ENCODE measurements at regions not wholly inside any gene's neighbourhood (a gene's known extent, or its start where the extent isn't known, plus 50 kb on each side); places are given as distances from the start of the nearest gene placed in this dataset.

DNA sequence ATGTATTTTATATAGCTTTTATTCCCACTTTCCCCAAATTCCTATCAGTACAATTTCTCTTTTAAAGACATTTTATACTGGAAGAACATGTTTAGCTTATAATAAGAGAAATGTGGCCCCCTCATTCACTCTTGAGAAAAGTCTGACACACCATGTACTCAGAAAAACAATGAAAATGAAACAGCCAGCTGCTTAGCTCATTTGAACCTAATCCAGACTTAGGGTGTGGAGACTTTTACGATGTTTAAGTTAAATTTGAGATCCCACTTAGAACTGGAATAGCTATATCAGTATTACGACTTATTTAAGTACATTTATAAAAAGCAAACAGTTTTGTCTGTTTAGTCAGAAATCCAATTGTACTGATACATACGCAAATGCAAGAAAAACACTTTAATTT lies 252.3 kb upstream of the ARRDC4 start:
- TF ChIP-seq, protein P1, sequence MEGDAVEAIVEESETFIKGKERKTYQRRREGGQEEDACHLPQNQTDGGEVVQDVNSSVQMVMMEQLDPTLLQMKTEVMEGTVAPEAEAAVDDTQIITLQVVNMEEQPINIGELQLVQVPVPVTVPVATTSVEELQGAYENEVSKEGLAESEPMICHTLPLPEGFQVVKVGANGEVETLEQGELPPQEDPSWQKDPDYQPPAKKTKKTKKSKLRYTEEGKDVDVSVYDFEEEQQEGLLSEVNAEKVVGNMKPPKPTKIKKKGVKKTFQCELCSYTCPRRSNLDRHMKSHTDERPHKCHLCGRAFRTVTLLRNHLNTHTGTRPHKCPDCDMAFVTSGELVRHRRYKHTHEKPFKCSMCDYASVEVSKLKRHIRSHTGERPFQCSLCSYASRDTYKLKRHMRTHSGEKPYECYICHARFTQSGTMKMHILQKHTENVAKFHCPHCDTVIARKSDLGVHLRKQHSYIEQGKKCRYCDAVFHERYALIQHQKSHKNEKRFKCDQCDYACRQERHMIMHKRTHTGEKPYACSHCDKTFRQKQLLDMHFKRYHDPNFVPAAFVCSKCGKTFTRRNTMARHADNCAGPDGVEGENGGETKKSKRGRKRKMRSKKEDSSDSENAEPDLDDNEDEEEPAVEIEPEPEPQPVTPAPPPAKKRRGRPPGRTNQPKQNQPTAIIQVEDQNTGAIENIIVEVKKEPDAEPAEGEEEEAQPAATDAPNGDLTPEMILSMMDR (IDR thresholded peaks at IDR 0.05; ENCODE audit: control extremely low read depth, extremely low read depth), result no peak
- Histone ChIP-seq H3K36me3 (ENCODE audit: control insufficient read depth in 4 of 4, insufficient read depth in 4 of 4, low read length in 4 of 4) (no peaks in the 10 kb centered on the region), H3K4me1 (ENCODE audit: control insufficient read depth in 5 of 5, insufficient read depth in 5 of 5, low read length in 5 of 5) (no peaks in the 10 kb centered on the region), H3K9ac (ENCODE audit: insufficient read depth in 1 of 2, low read length in 2 of 2) (no peak overlapping the region), H3K9me3 (ENCODE audit: control insufficient read depth in 4 of 4, insufficient read depth in 3 of 4, low read length in 3 of 4) (peaks cover 0 to 3% (median 0%) of the 10 kb centered on the region in 4 donors), H3K27ac (ENCODE audit: low read depth in 1 of 2, low read length in 1 of 2) (no peak overlapping the region), H3K27me3 (ENCODE audit: control insufficient read depth in 3 of 3, insufficient read depth in 3 of 3, low read length in 2 of 3) (no peaks in the 10 kb centered on the region), H3K4me3 (no peak overlapping the region)
- DNase-seq (peak in 1 of 3 donors; percentile 27), ATAC-seq (ENCODE audit: insufficient read depth, low FRiP score) (no peak)
- 65 to 78% methylated on average over 3 of the region's 3 CpGs for WGBS, 2 donors

DNA sequence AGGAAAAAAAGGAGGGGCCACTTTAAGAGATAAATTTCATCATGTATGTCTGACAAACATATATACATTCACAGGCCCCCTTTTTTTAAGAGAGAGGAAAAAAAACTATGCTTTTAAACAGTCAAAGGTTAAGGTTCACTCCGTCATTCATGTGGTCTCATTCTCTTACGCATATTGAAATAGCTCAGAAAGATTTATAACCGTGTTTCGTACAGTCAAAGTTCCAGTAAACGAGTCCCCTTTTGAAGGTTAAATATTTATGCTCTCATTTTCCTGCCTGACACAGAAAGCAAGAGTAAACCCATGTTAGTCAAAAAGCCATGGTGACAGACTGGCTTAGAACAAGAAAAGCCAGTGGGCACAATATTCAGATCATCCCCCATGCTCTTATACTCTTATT lies 248.0 kb upstream of the ARRDC4 start:
- Histone ChIP-seq H3K27ac (ENCODE audit: low read depth in 1 of 2, low read length in 1 of 2) (no peak overlapping the region), H3K36me3 (ENCODE audit: control insufficient read depth in 4 of 4, insufficient read depth in 4 of 4, low read length in 4 of 4) (no peaks in the 10 kb centered on the region), H3K9me3 (ENCODE audit: control insufficient read depth in 4 of 4, insufficient read depth in 3 of 4, low read length in 3 of 4) (peaks cover 0 to 3% (median 0%) of the 10 kb centered on the region in 4 donors), H3K4me1 (ENCODE audit: control insufficient read depth in 5 of 5, insufficient read depth in 5 of 5, low read length in 5 of 5) (no peaks in the 10 kb centered on the region), H3K27me3 (ENCODE audit: control insufficient read depth in 3 of 3, insufficient read depth in 3 of 3, low read length in 2 of 3) (no peaks in the 10 kb centered on the region), H3K4me3 (no peak overlapping the region), H3K9ac (ENCODE audit: insufficient read depth in 1 of 2, low read length in 2 of 2) (no peak overlapping the region)
- ATAC-seq (ENCODE audit: insufficient read depth, low FRiP score) (no peak), DNase-seq (no peak)
- WGBS, 2 donors, result 18 to 25% methylated on average over 5 of the region's 5 CpGs
- TF ChIP-seq, protein P1 (IDR thresholded peaks at IDR 0.05; ENCODE audit: control extremely low read depth, extremely low read depth), result no peak

DNA sequence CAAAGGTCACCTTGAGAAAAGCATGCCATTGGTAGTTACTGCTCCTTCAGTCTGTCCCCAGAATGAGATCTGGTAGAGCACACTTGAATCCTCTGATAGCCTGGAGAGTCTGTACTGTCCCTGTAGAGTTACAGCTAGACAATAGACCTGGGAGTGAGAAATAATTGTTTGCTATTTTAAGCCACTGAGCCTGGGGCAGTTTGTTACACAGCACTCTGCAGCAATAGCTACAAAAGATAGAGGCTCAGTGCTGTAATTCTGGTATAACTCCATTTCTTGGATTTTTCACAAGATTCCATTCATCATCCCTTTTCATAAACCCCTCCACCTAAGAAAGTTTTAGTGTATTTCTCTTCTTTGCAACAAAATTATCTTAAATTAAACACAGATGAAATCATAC lies 242.7 kb upstream of the ARRDC4 start:
- ATAC-seq (ENCODE audit: insufficient read depth, low FRiP score) (no peak), DNase-seq (no peak)
- Histone ChIP-seq H3K9ac (ENCODE audit: insufficient read depth in 1 of 2, low read length in 2 of 2) (no peak overlapping the region), H3K4me1 (ENCODE audit: control insufficient read depth in 5 of 5, insufficient read depth in 5 of 5, low read length in 5 of 5) (no peaks in the 10 kb centered on the region), H3K36me3 (ENCODE audit: control insufficient read depth in 4 of 4, insufficient read depth in 4 of 4, low read length in 4 of 4) (no peaks in the 10 kb centered on the region), H3K4me3 (no peak overlapping the region), H3K9me3 (ENCODE audit: control insufficient read depth in 4 of 4, insufficient read depth in 3 of 4, low read length in 3 of 4) (peaks cover 0 to 3% (median 1%) of the 10 kb centered on the region in 4 donors), H3K27ac (ENCODE audit: low read depth in 1 of 2, low read length in 1 of 2) (no peak overlapping the region), H3K27me3 (ENCODE audit: control insufficient read depth in 3 of 3, insufficient read depth in 3 of 3, low read length in 2 of 3) (no peaks in the 10 kb centered on the region)
- TF ChIP-seq, protein P1 (IDR thresholded peaks at IDR 0.05; ENCODE audit: control extremely low read depth, extremely low read depth), result no peak

DNA sequence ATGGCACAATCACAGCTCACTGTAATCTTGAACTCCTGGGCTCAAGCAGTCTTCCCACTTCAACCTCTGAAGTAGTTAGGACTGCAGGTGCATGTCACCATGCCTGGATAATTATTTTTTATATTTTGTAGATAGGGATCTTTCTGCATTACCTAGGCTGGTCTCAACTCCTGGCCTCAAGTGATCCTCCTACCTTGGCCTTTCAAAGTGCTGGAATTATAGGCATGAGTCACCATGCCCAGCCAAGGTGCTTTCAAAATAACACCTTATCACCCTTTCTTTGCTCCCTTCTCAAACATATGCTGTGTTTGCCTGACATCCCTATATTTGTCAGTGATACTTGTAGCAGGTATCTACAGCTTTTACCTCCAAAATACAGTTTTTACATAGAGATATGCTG lies 242.0 kb upstream of the ARRDC4 start:
- Histone ChIP-seq H3K9me3 (ENCODE audit: control insufficient read depth in 4 of 4, insufficient read depth in 3 of 4, low read length in 3 of 4) (peaks cover 0 to 3% (median 1%) of the 10 kb centered on the region in 4 donors), H3K27me3 (ENCODE audit: control insufficient read depth in 3 of 3, insufficient read depth in 3 of 3, low read length in 2 of 3) (no peaks in the 10 kb centered on the region), H3K4me1 (ENCODE audit: control insufficient read depth in 5 of 5, insufficient read depth in 5 of 5, low read length in 5 of 5) (no peaks in the 10 kb centered on the region), H3K27ac (ENCODE audit: low read depth in 1 of 2, low read length in 1 of 2) (no peak overlapping the region), H3K36me3 (ENCODE audit: control insufficient read depth in 4 of 4, insufficient read depth in 4 of 4, low read length in 4 of 4) (no peaks in the 10 kb centered on the region), H3K4me3 (no peak overlapping the region), H3K9ac (ENCODE audit: insufficient read depth in 1 of 2, low read length in 2 of 2) (no peak overlapping the region)
- no peak for ATAC-seq (ENCODE audit: insufficient read depth, low FRiP score)
- TF ChIP-seq, protein P1 (IDR thresholded peaks at IDR 0.05; ENCODE audit: control extremely low read depth, extremely low read depth), result no peak
- no peak for DNase-seq

Data from lung (tissue), 11 donors.